OCI-LY3 (cell line): ENCODE measurements at regions not wholly inside any gene's neighbourhood (a gene's known extent, or its start where the extent isn't known, plus 50 kb on each side); places are given as distances from the start of the nearest gene placed in this dataset.

Source experiments
- H2AFZ ChIP-seq: fragments of 200-600, 300-600 bp; shearing (Covaris generic); 2 replicates; pipeline ENCODE4 v1.6.0; 2014; ENCODE audit warnings: antibody characterized with exemption, low read depth, low read length
- H3K27ac ChIP-seq: fragments of 200-600, 300-600 bp; sonication (generic); 2 replicates; pipeline ENCODE4 v1.5.1; 2014; ENCODE audit warnings: mild to moderate bottlenecking, low read length, moderate library complexity, mixed read lengths
- H3K27me3 ChIP-seq: fragments of 200-600, 300-600 bp; sonication (generic); 2 replicates; pipeline ENCODE4 v1.6.1; 2014; ENCODE audit warnings: low read depth, low read length, mixed read lengths
- H3K36me3 ChIP-seq: fragments of 200-600, 300-600 bp; sonication (generic); replicated peaks from 2 replicates; pipeline ENCODE3; 2014; ENCODE audit warnings: low read depth, low read length, mixed read lengths
- H3K4me1 ChIP-seq: fragments of 300-600, 200-600 bp; sonication (generic); 2 replicates; pipeline ENCODE4 v1.6.1; 2014; ENCODE audit warnings: low read length, mixed read lengths
- H3K4me2 ChIP-seq: fragments of 200-600, 300-600 bp; sonication (generic); 2 replicates; pipeline ENCODE4 v1.6.1; 2014; ENCODE audit warnings: low read length, mixed read lengths
- H3K4me3 ChIP-seq: fragments of 300-600, 200-600 bp; sonication (generic); 2 replicates; pipeline ENCODE4 v1.5.1; 2014; ENCODE audit warnings: antibody characterized with exemption, mild to moderate bottlenecking, low read length, moderate library complexity
- H3K79me2 ChIP-seq: fragments of 300-600, 200-600 bp; shearing (Covaris generic); 2 replicates; pipeline ENCODE4 v1.6.1; 2014; ENCODE audit warnings: mild to moderate bottlenecking, low read length, mixed read lengths
- H3K9ac ChIP-seq: fragments of 300-600, 200-600 bp; shearing (Covaris generic); 2 replicates; pipeline ENCODE4 v1.6.0; 2014; ENCODE audit warnings: mild to moderate bottlenecking, low read length, moderate library complexity
- H3K9me3 ChIP-seq: fragments of 200-600, 300-600 bp; shearing (Covaris generic); 2 replicates; pipeline ENCODE4 v1.6.1; 2014; ENCODE audit warnings: low read length, mixed read lengths; ENCODE audit not compliant: insufficient read depth
- H4K20me1 ChIP-seq: fragments of 200-600, 300-600 bp; sonication (generic); 2 replicates; pipeline ENCODE4 v1.6.1; 2016; ENCODE audit warnings: low read length, mixed read lengths; ENCODE audit not compliant: insufficient read depth
- CTCF ChIP-seq: fragments of 200-600, 300-600 bp; sonication (generic); IDR thresholded peaks from 2 replicates; pipeline ENCODE4 v1.5.1; 2014; ENCODE audit warnings: antibody characterized with exemption, low read length, low read depth
- EZH2phosphoT487 ChIP-seq: fragments of 200-600 bp; shearing (Covaris generic); IDR thresholded peaks from 2 replicates; pipeline ENCODE4 v1.6.1; 2018; ENCODE audit warnings: antibody characterized with exemption, mixed run types, low read depth

GRCh38 chr10:124174071-124174566 lies 80.7 kb upstream of the CHST15 start:
- H3K4me3 ChIP-seq, result no peak overlapping the region
- H3K4me1 ChIP-seq, result no peaks in the 10 kb centered on the region
- no peaks in the 10 kb centered on the region for H3K36me3 ChIP-seq
- no peak for TF ChIP-seq CTCF
- no peak for TF ChIP-seq EZH2phosphoT487
- no peak overlapping the region for H3K9ac ChIP-seq
- no peaks in the 10 kb centered on the region for H4K20me1 ChIP-seq
- H3K27me3 ChIP-seq, result no peaks in the 10 kb centered on the region
- H3K9me3 ChIP-seq, result no peaks in the 10 kb centered on the region
- no peak overlapping the region for H3K4me2 ChIP-seq
- no peaks in the 10 kb centered on the region for H3K79me2 ChIP-seq
- no peak overlapping the region for H3K27ac ChIP-seq
- no peak overlapping the region for H2AFZ ChIP-seq

- Histone ChIP-seq H3K9me3 (no peaks in the 10 kb centered on the region), H3K4me2 (no peak overlapping the region), H3K27ac (no peak overlapping the region), H3K4me1 (no peaks in the 10 kb centered on the region), H2AFZ (no peak overlapping the region), H3K36me3 (no peaks in the 10 kb centered on the region), H3K27me3 (no peaks in the 10 kb centered on the region), H3K9ac (no peak overlapping the region), H4K20me1 (no peaks in the 10 kb centered on the region), H3K4me3 (no peak overlapping the region), H3K79me2 (no peaks in the 10 kb centered on the region)
- TF ChIP-seq EZH2phosphoT487, result no peak
- no peak for TF ChIP-seq CTCF
These were observed 80.0 kb upstream of the CHST15 start for GRCh38 chr10:124173298-124173900.

- Histone ChIP-seq H3K27me3 (no peaks in the 10 kb centered on the region), H3K4me3 (no peak overlapping the region), H2AFZ (no peak overlapping the region), H3K4me2 (no peak overlapping the region), H3K4me1 (no peaks in the 10 kb centered on the region), H3K27ac (no peak overlapping the region), H4K20me1 (no peaks in the 10 kb centered on the region), H3K9ac (no peak overlapping the region), H3K36me3 (no peaks in the 10 kb centered on the region), H3K79me2 (no peaks in the 10 kb centered on the region), H3K9me3 (no peaks in the 10 kb centered on the region)
- TF ChIP-seq EZH2phosphoT487, result no peak
- TF ChIP-seq CTCF, result no peak
These were observed 79.0 kb upstream of the CHST15 start for GRCh38 chr10:124172181-124172916.

GRCh38 chr10:124171561-124171960 lies 78.2 kb upstream of the CHST15 start:
- TF ChIP-seq EZH2phosphoT487 (no peak), CTCF (no peak)
- Histone ChIP-seq H3K27me3 (no peaks in the 10 kb centered on the region), H3K4me3 (no peak overlapping the region), H3K4me1 (no peaks in the 10 kb centered on the region), H2AFZ (no peak overlapping the region), H4K20me1 (no peaks in the 10 kb centered on the region), H3K36me3 (no peaks in the 10 kb centered on the region), H3K27ac (no peak overlapping the region), H3K9ac (no peak overlapping the region), H3K79me2 (no peaks in the 10 kb centered on the region), H3K4me2 (no peak overlapping the region), H3K9me3 (no peaks in the 10 kb centered on the region)
